Myocyte (in vitro differentiated cells): ENCODE measurements at regions not wholly inside any gene's neighbourhood (a gene's known extent, or its start where the extent isn't known, plus 50 kb on each side); places are given as distances from the start of the nearest gene placed in this dataset.
A peak's percentile ranks its signal among the peaks of the same experiment; 100 is the strongest.
"Not testable (repeated sequence)": the region's sequence is repeated elsewhere in the genome, so short reads cannot be mapped to it uniquely, and the experiment has no call there.

ENCODE experiments used
- DNase-seq: peaks from one replicate; pipeline ENCODE4 v3.0.0-alpha.2; 2012; ENCODE audit warnings: low read depth

DNA sequence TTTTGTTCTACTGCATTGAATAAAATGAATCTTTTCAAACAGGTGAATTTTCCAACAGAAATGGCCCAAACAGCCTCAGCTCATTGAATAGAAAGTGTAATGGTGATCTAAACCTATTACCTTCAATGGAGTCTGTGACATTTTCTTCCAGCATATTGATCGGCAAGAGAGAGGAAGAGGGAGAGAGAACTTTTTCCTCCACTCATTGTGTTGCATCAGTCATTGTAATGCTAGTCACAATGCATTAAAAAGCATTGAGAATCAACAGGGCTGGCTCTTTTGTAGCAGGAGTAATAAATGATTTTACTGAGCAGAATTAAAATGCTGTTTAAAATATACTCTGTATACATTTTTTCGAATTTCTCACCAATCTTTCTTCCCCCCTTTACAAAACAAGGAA, 1794.5 kb upstream of the CELF4 start:
- no peak for DNase-seq

DNA sequence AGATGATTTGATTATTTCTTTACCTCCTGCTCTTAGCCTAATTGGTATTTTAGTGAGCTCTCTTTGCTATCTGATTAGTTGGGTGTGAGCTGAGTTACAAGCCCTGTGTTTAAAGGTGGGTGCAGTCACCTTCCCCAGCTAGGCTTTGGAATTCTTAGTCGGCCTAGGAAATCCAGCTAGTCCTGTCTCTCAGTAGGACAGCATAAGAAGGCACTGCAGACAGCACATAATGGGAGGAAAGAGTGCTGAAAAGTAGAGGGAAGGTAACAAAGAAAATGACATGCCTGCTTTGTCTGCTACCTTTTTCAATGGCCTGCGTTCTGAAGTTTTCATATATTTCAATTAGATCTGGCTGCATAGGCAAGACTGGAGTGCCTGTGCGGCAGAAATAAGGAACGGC, 1794.0 kb upstream of the CELF4 start:
- DNase-seq, result no peak

DNA sequence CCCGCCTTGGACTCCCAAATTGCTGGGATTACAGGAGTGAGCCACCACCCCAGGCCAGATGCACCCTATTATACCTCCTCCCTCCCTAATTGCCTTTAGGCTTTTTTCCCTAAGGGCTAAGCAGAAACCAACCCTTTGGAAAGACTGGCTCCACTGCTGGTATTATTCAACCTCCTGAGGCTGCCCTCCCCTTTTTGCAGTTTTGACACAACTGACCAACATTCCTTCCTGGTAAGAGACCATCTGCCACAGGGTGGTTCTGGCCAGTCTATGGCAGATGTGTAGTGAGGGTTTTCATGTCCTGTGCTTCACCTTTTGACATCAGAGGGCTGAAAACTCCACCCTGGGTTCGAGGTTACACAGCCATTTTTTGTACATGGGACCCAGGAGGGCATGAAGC, 1785.3 kb upstream of the CELF4 start:
- peak; percentile 2 for DNase-seq

DNA sequence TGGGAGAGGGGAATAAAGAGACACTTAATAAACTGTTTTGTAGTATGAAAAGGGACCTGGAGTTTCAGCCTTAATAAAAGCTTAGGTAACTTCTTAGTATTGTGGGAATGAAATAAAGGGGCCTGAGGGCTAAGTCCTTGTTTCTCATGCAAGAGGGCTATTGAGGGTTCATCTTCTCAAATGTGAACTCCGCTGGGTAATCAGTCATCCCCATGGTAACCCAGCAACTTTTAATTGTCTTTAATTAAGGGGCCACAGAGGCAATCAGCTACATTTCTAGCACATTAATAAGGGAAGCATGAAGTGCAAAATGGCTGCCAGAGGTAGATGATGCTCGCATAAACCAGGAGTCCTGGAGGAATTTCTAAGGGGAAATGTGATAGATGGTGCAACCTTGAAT, 1784.2 kb upstream of the CELF4 start:
- no peak for DNase-seq

DNA sequence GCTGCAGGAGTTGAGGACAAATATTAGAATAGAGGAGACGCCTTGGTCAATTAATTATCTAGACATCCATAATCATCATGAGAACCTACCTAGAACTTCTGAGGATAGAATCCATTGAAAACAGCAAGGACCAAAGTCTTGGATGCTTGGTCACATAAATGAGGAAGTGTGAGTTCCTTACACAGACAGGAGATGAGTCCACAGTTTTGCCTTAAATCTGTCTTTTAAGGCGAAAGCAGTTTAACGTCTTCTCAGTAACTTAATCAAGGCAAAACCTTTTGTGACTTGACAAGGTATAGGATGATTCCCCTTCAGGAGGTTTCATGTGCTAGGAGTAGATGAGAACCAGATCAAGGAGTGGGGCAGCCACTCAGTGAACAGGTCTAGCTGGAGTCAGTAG, 1783.2 kb upstream of the CELF4 start:
- no peak for DNase-seq

DNA sequence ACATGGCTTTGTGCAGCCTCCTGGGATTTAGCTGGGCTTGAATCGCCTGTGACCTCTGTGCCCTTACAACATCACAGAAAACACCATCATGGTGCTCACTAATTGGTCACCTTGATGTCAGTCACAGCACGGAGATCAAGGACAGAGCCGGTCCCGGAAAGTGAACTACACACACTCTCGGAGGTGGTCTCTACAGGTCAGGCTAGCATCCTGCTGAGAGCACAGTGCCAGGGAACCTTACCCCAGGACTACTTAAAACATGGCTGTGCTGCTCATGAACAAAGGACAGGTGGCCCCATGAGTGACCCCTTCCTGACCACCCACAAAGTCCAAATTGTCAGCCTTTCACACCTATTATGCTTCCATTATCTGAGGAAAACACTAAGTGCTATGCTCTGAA, 1782.1 kb upstream of the CELF4 start:
- no peak for DNase-seq

DNA sequence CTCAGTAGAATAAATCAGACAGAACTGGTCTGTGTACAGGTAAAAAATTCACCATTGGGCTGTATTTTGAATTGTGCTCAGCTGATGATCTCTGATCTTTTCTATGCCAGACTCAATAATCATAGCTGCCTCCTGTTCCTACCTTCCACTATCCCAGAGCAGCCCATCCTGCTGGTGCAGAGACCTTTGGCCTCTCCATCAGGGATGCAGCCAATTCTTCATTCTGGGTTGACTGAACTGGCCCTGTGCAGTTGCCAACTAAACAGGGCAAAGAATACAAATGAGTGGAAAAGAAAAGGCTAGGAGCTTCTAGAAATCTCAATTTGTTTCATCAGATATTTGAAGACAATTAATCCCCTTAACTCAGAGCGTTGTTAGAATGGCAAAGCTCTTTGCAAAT, 1781.3 kb upstream of the CELF4 start:
- no peak for DNase-seq

DNA sequence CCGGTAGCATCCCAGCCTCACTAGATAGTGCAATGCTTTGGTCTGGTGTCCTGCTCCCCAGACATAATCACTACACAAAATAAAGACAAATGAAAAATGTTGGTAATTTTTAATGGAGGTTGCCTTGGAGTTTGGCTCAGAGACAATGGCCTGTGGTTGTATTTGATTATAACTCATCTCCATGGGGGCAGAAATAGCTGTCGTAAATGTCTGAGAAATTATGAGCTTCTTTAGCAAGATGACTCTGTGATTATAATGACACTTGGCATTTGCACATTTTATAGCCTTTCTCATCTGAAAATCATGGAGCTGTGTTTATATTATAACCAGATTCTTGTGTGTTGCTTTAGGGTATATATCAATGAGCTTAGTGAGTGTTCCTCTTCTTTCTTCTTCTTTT, 1779.7 kb upstream of the CELF4 start:
- DNase-seq, result no peak

DNA sequence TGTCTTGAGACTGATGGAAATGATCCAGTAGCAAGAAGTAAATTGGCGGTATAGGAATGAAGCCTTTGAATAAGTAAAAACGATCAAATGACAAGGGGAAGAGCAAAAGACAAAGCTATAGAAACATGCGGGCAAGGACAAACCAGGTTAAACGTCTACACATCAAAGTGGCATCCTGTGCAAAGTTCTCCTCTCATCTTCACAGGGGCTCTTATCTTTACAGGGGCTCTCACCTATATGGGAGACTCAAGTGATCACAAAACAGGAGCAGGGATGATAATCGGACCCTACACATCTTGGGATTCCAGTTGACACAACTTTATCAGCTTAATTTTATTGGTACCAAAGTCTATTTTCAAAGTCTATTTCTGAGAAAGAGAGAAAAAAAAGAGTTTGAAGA, 1778.9 kb upstream of the CELF4 start:
- no peak for DNase-seq

DNA sequence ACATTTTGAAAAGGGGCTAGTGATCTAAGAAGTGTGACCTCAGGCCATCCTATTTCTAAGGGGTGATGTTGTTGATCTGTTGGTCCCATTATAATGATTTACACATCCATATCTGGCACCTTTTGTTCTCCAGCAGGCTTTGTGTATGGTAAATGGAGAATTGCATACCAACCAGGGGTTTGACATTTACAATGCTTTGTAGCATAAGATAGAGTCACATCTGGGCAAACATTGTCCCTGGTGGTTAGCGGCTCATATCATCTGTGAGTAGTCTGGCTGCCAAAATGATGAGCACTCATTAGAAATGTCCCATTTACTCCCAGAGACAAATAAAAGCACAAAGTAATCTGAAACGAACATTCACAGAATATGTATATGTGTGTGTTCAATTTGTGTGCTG, 1775.5 kb upstream of the CELF4 start:
- no peak for DNase-seq

DNA sequence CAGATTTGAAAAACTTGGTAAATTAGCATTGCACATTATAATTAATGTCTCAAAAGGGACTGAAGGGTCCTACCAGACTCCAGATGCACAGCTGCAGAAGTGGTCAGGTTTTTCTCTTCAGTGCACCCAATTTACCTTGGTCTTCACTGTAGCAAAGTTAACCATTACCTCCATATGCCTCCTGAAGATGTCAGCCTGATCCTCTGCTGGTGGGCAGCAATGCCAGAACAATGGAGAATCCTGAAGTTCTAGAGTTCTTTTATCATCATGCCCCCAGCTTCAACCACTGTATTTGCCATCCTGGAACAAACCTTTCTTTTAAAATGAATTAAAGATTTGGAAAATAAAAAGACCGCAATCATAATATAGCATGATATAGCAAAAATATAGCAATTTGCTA, 1774.8 kb upstream of the CELF4 start:
- no peak for DNase-seq

DNA sequence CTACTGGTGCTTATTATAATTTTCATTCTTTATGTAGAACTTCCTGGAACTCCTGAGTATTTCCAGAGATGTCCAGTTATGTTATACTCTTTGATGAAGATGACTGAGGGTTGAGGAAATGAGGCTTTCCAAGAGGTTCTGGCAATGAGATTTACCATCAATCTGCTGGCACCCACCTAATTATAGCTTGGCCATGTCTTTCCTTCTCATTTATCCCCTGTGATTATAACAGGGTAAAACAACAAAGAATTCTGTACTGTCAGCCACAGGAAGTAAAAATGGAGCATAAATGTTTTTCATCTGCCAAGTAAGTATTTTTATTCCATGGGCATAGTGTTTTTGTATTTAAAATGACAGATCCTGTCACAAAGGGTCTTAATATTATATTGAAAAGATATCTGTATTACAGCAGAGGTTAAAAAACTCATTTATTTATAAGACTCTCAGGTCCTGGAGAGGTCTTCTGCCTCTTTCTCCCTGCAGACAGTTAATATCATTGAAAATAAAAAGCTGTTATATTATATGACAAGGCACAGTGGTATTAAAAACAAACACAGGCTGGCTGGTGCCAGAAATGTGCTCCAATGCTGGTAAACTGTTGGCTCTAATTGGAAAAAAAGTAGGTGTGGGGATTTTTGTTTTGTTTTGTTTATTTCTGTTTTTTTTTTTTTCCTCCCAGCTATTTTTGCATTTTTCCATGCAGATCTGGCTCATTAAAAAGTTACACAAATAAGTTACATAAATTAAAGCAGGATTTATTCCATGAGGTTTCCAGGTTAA, 1764.1 kb upstream of the CELF4 start:
- DNase-seq, result no peak

DNA sequence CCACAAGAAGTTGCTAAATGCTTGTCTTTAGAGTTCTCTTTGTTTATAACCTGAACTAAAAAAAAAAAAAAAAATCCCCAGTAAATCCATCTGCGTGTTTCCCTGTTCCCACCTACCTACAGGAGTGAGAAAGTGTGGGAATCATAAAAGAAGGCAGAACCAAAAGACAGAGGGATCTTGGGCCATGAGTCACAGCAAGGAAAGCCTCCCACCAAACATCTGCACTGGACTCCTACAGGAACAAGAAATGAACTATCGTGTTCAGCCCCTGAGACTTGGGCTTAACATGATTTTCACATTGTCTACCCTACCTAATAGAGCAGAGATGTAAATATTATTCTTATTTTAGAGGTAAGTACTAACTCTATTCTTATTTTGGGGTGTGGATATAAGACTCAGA, 1761.2 kb upstream of the CELF4 start:
- no peak for DNase-seq

DNA sequence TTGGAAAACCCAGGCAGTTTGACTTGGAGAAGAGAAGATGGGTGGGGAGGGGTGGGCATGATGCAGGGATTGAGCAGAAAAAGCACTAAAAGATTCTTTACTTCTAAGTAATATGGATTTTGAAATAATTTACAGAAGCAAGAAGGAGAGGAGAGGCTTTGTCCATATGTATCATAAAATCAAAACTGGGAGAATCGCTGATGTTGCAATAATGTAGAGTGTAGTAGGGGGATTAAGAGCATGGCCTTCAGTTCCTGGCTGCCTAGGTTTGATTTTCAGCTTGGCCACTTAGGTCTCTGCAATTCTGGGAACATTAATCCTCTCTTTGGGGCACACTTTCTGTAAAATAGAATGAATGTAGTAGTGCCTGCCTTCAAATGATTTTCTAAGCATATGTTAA, 1760.4 kb upstream of the CELF4 start:
- no peak for DNase-seq

DNA sequence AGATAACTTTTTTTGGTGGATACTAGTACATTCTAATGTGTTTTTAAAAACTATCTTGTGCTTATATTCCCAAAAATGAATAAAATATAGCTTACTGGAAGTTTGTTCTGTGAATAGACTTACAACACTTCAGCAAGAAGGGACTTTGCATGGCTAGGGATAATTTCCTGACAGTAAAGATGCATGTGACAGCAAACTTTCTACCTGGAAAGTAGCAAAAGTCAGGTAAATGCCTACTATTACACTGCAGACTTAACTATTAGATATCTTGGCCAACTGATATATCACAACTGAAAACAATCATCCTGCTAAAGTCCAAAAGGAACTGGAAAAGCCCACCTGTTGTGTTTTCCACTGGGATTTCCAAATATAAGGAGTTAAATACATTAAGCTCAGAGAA, 1753.5 kb upstream of the CELF4 start:
- DNase-seq, result no peak

DNA sequence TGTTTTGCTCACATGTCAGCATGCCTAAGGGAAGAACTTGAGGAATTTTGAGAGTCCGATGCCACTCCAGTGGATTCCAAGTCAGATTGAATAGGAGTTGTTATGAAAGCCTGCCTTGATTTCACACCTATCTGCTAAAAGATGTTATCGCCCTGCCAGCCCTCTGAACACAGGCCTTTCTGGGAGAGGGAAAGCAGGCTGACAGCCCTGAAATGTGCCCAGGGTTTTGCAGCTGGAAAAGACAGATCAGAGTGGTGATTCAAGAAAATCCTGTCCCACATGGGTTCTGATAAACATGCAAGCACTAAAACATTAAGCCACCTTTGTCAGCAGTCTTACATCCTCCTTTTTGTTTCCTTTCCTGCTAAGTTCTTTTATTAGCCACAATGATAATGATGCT, 1752.9 kb upstream of the CELF4 start:
- DNase-seq, result no peak

DNA sequence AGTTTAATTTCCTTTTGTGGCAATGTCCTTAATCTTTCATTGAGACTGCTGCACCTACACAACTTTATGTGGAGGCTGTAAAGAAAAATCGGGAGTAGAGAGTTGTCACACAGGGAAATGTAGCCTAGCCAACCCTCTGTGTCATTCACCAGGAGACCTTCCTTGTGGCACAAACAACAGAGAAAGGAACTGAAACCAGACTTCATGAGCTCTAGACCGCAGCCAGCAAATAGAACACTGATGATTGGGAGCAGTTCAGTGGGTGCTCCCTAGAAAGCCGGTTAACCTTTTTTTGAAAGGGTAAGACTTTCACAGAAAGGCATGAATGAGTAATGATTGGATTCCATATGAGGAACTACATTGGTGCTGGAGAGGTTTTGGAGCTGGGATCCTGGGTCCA, 1752.4 kb upstream of the CELF4 start:
- DNase-seq, result no peak

DNA sequence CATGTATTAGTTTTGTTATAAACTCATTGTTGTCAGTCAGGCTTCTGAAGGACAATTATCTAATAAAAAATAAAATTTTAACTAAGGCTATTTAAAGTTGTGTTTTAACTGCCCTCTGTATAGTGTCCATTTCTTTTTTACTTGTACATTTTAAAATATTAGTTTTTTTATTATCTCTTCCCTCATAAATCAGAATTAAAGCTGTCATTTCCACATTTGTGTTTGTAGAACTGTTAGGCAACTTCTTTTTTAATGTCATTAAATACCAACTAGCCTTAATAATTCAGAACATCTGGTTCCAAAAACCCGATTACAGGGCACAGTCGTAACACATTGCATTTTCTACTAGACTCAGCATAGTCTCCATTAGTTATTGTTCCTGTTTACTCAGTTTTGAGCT, 1749.0 kb upstream of the CELF4 start:
- no peak for DNase-seq

DNA sequence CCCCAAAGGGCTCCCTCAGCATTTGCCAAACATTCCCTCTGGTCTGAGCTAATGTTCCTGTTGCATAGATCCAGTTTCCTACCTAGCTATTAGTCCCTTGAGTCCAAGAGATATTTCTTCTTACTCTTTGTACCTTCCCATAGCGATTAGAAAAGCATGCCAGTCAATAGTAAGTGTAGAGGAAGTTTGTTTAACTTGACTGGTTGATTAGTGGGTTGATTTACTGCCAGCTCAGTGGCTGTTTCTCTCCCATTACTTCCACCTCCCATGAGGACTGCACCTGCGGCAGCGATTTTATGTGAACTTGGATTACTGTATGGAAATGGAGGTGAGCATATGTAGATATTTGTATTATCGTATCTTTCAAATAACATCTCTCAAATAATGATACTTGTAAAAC, 1748.4 kb upstream of the CELF4 start:
- no peak for DNase-seq

DNA sequence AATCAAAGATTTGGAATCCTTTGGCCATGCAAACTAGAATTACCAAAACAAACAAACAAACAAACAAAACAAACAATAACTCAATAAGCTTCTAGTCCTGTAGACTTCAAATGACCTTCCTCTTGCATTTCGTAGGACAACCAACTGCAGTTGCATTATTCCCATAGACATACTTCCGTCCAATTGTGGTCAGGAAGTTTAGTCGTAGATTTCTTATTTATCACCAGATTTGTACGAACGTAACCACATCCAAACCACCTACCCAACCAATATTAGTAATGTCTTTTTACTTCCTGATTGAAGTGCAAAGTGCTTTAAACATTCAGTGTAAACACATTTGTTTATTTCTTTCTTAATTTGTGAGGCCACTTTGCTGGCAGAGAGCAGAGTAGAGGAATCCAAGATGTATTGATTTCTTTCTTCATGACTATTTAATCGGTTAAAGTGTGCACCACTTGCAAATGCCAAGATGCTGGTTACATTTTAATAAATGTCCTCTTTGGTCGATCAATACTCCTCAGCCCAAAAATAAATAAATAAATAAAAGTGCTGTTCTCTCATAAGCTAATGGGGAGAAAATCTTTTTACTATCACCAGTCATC, 1745.6 kb upstream of the CELF4 start:
- no peak for DNase-seq

DNA sequence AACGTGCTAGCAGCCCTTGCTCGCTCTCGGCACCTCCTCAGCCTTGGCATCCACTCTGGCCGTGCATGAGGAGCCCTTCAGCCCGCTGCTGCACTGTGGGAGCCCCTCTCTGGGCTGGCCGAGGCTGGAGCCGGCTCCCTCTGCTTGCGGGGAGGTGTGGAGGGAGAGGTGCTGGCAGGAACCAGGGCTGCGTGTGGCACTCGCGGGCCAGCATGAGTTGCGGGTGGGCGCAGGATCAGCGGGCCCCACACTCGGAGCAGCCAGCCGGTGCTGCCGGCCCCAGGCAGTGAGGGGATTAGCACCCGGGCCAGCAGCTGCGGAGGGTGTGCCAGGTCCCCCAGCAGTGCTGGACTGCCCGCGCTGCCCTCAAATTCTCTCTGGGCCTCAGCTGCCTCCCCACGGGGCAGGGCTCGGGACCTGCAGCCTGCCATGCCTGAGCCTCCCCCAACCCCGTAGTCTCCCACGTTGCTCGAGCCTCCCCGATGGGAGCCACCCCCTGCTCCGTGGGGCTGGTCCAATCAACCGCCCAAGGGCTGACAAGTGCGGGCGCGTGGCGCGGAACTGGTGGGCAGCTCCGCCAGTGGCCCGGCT, 1743.4 kb upstream of the CELF4 start:
- not testable (repeated sequence) for DNase-seq

DNA sequence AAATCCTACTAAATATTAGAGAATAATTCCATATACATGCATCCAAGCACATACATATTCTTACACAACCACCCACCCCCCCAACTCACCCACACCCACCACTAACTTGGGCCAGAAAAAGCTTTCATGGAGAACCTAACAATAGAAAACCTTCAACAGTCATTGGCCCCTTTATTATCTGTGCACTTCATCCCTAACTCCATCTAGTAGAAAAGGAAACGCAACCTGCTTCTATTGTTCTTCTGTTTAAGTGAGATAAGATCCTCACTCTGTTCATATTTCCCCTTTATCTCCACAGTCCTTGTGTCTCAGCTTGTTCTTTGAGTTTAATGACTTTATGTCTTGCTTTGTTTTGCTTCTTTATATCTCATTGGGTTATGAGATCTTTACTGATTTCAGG, 1740.2 kb upstream of the CELF4 start:
- DNase-seq, result no peak

DNA sequence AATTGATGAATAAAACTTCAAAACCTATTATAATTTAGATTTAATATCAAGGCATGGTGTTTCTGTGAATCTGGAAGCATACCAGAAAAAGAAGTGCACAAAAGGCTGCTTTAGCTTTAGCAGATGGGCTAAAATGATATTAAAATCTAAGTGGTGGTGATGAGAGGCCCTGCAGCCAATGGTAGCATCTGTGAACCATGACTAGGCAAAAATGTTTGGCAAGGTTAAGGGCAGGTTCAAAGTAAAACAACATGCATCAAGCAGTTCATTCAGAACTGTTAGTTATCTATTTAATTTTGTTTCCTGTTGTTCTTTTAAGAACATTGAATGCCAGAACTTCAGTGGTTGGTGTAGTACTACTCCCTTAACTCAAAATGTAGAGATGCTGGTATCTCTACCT, 1736.9 kb upstream of the CELF4 start:
- DNase-seq, result no peak
